ENCODE measurements at regions not wholly inside any gene's neighbourhood (a gene's known extent, or its start where the extent isn't known, plus 50 kb on each side); places are given as distances from the start of the nearest gene placed in this dataset.

- TF ChIP-seq REST (IDR thresholded peaks at IDR 0.05; ENCODE audit: insufficient read depth in 1 of 2, low read depth in 2 of 2, low read length in 2 of 2): no peak
- TF ChIP-seq TAF1 (IDR thresholded peaks at IDR 0.05; ENCODE audit: borderline replicate concordance, insufficient read depth, low read length): no peak
- no peak for TF ChIP-seq SIN3A (IDR thresholded peaks at IDR 0.05; ENCODE audit: borderline replicate concordance, insufficient read depth, low read length)
- no peak for TF ChIP-seq POLR2AphosphoS5 (IDR thresholded peaks at IDR 0.05; ENCODE audit: low read depth, low read length)
- no peak for TF ChIP-seq FOXP2 (optimal IDR thresholded peaks at IDR 0.05; ENCODE audit: borderline replicate concordance, extremely low read depth, extremely low read length, insufficient read depth)
These were observed 806.5 kb upstream of the GOT2 start for GRCh38 chr16:59540621-59541020.

Measured in PFSK-1 (cell line).